HL-60 (cell line): ENCODE measurements at regions not wholly inside any gene's neighbourhood (a gene's known extent, or its start where the extent isn't known, plus 50 kb on each side); places are given as distances from the start of the nearest gene placed in this dataset.

Experiments used
- POLR2AphosphoS5 ChIP-seq: IDR thresholded peaks from 2 replicates; pipeline ENCODE4 v1.6.1; 2012; ENCODE audit warnings: low read depth
- REST ChIP-seq: IDR thresholded peaks from 2 replicates; pipeline ENCODE4 v1.6.1; 2012; ENCODE audit warnings: low read depth; ENCODE audit not compliant: insufficient replicate concordance
- TF ChIP-seq, protein P1 (sequence below): IDR thresholded peaks from one replicate; pipeline ENCODE4 v1.5.1; 2011; ENCODE audit warnings: low read length, control low read depth, inconsistent platforms; ENCODE audit not compliant: insufficient read depth

DNA sequence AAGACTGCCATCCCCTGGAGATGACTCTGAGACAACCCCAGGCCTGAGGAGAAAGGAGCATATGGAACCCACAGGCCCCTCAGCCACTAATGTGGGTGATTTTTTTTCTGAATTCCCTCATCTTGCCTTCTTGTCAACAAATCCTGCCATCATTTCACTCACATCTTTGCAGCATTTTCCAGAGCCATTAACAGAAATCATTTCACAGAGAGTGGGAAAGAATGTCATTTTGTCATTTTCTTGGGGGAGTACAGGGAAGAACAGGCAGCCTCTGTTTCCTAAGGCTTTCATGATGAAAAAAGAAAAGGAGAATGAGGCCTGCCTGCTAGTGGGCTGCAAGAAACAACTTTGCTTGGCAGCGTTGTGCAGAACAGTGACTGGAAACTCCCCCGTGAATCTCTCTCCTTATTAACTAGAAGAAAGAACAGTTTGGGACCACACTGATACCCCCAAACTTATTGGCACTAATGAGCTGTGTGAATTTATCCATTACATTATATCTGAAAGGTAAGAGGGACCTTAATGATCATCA is 1464.6 kb upstream of the CELF4 start:
- TF ChIP-seq POLR2AphosphoS5 (no peak), REST (no peak)
- TF ChIP-seq, protein P1, sequence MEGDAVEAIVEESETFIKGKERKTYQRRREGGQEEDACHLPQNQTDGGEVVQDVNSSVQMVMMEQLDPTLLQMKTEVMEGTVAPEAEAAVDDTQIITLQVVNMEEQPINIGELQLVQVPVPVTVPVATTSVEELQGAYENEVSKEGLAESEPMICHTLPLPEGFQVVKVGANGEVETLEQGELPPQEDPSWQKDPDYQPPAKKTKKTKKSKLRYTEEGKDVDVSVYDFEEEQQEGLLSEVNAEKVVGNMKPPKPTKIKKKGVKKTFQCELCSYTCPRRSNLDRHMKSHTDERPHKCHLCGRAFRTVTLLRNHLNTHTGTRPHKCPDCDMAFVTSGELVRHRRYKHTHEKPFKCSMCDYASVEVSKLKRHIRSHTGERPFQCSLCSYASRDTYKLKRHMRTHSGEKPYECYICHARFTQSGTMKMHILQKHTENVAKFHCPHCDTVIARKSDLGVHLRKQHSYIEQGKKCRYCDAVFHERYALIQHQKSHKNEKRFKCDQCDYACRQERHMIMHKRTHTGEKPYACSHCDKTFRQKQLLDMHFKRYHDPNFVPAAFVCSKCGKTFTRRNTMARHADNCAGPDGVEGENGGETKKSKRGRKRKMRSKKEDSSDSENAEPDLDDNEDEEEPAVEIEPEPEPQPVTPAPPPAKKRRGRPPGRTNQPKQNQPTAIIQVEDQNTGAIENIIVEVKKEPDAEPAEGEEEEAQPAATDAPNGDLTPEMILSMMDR: no peak
